ENCODE measurements at regions not wholly inside any gene's neighbourhood (a gene's known extent, or its start where the extent isn't known, plus 50 kb on each side); places are given as distances from the start of the nearest gene placed in this dataset.

DNA sequence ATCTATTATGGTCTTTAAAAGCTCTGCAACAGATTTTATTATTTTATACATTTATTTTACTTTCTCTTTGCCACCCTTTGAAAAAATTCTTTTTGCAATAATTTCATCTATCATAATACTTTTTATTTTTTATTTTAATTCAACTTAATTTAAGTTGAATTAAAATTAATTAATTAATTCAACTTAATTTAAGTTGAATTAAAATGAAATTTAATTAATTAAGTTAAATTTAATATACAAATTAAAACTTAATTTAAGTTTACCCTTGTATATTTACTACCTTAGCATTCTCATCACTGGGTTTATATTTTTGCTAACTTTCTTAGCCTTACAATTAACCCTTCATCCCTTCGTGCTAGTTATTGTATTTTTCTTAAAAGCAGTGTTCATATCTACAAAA is 301.4 kb downstream of the SLITRK5 start:
- TF ChIP-seq, protein P1, sequence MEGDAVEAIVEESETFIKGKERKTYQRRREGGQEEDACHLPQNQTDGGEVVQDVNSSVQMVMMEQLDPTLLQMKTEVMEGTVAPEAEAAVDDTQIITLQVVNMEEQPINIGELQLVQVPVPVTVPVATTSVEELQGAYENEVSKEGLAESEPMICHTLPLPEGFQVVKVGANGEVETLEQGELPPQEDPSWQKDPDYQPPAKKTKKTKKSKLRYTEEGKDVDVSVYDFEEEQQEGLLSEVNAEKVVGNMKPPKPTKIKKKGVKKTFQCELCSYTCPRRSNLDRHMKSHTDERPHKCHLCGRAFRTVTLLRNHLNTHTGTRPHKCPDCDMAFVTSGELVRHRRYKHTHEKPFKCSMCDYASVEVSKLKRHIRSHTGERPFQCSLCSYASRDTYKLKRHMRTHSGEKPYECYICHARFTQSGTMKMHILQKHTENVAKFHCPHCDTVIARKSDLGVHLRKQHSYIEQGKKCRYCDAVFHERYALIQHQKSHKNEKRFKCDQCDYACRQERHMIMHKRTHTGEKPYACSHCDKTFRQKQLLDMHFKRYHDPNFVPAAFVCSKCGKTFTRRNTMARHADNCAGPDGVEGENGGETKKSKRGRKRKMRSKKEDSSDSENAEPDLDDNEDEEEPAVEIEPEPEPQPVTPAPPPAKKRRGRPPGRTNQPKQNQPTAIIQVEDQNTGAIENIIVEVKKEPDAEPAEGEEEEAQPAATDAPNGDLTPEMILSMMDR (conservative IDR thresholded peaks at IDR 0.05; ENCODE audit: low read depth, low read length): no peak
- TF ChIP-seq, protein P2, sequence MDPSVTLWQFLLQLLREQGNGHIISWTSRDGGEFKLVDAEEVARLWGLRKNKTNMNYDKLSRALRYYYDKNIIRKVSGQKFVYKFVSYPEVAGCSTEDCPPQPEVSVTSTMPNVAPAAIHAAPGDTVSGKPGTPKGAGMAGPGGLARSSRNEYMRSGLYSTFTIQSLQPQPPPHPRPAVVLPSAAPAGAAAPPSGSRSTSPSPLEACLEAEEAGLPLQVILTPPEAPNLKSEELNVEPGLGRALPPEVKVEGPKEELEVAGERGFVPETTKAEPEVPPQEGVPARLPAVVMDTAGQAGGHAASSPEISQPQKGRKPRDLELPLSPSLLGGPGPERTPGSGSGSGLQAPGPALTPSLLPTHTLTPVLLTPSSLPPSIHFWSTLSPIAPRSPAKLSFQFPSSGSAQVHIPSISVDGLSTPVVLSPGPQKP (IDR thresholded peaks at IDR 0.05; ENCODE audit: borderline replicate concordance, low read depth, low read length): no peak
- TF ChIP-seq MAZ (IDR thresholded peaks at IDR 0.05; ENCODE audit: borderline replicate concordance, low read depth, low read length) (no peak), MAFK (IDR thresholded peaks at IDR 0.05; ENCODE audit: low read depth, low read length) (no peak), POLR2A (IDR thresholded peaks at IDR 0.05; ENCODE audit: low read depth, low read length) (no peak), NFE2L2 (IDR thresholded peaks at IDR 0.05; ENCODE audit: low read depth, low read length) (no peak), SMC3 (IDR thresholded peaks at IDR 0.05; ENCODE audit: low read depth, low read length) (no peak), RAD21 (IDR thresholded peaks at IDR 0.05; ENCODE audit: low read length) (no peak), FOS (IDR thresholded peaks at IDR 0.05; ENCODE audit: low read depth, low read length) (no peak)
- TF ChIP-seq, protein P3, sequence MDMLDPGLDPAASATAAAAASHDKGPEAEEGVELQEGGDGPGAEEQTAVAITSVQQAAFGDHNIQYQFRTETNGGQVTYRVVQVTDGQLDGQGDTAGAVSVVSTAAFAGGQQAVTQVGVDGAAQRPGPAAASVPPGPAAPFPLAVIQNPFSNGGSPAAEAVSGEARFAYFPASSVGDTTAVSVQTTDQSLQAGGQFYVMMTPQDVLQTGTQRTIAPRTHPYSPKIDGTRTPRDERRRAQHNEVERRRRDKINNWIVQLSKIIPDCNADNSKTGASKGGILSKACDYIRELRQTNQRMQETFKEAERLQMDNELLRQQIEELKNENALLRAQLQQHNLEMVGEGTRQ (IDR thresholded peaks at IDR 0.05; ENCODE audit: low read depth, low read length): no peak

Data from IMR-90 (cell line).